HL-60 (cell line): ENCODE measurements at regions not wholly inside any gene's neighbourhood (a gene's known extent, or its start where the extent isn't known, plus 50 kb on each side); places are given as distances from the start of the nearest gene placed in this dataset.
"Not testable (repeated sequence)": the region's sequence is repeated elsewhere in the genome, so short reads cannot be mapped to it uniquely, and the experiment has no call there.

Experiments used
- DNase-seq, 2 experiments: peaks; one replicate each; pipeline ENCODE4 v3.0.0-alpha.2; 2010 to 2020; ENCODE audit warnings: low read depth in 1 of 2, low spot score in 1 of 2
- H3K27ac ChIP-seq: fragments of 250-450 bp; sonication (Bioruptor Pico); replicated peaks from 2 replicates; pipeline ENCODE4 v1.5.1; 2020; ENCODE audit warnings: mild to moderate bottlenecking, moderate library complexity
- H3K27me3 ChIP-seq: fragments of 250-450 bp; sonication (Bioruptor Pico); 2 replicates; pipeline ENCODE4 v1.5.1; 2021; ENCODE audit warnings: mild to moderate bottlenecking, moderate library complexity; ENCODE audit not compliant: insufficient read depth, poor library complexity, severe bottlenecking
- H3K4me3 ChIP-seq: replicated peaks from 2 replicates; pipeline ENCODE4 v1.5.1; 2011; ENCODE audit warnings: mild to moderate bottlenecking, control low read depth, low read length; ENCODE audit not compliant: insufficient read depth
- CTCF ChIP-seq: IDR thresholded peaks from one replicate; pipeline ENCODE4 v1.5.1; 2011; ENCODE audit warnings: low read length, control low read depth, inconsistent platforms; ENCODE audit not compliant: insufficient read depth
- GABPA ChIP-seq: IDR thresholded peaks from 2 replicates; pipeline ENCODE4 v1.6.1; 2012; ENCODE audit warnings: low read depth
- POLR2AphosphoS5 ChIP-seq: IDR thresholded peaks from 2 replicates; pipeline ENCODE4 v1.6.1; 2012; ENCODE audit warnings: low read depth
- REST ChIP-seq: IDR thresholded peaks from 2 replicates; pipeline ENCODE4 v1.6.1; 2012; ENCODE audit warnings: low read depth; ENCODE audit not compliant: insufficient replicate concordance
- SPI1 ChIP-seq: IDR thresholded peaks from 2 replicates; pipeline ENCODE4 v1.6.1; 2012; ENCODE audit warnings: low read depth, mild to moderate bottlenecking, borderline replicate concordance

- Histone ChIP-seq H3K27me3 (no peaks in the 10 kb centered on the region), H3K4me3 (no peak overlapping the region)
These were observed 80.9 kb downstream of the LARP7 start for GRCh38 chr4:112717856-112718255.

GRCh38 chr4:112721627-112722026 lies 84.7 kb downstream of the LARP7 start:
- no peak for DNase-seq
- TF ChIP-seq REST (no peak), SPI1 (no peak), GABPA (no peak), POLR2AphosphoS5 (no peak), CTCF (no peak)

More at GRCh38 chr4:112717856-112718255, 80.9 kb downstream of the LARP7 start:
- H3K27ac ChIP-seq, result no peak overlapping the region
- TF ChIP-seq POLR2AphosphoS5, result no peak
- TF ChIP-seq SPI1, result no peak
- no peak for TF ChIP-seq CTCF
- no peak for TF ChIP-seq GABPA
- no peak for TF ChIP-seq REST
- DNase-seq, result no peak

GRCh38 chr4:112726041-112726440 lies 89.1 kb downstream of the LARP7 start:
- Histone ChIP-seq H3K4me3 (no peak overlapping the region), H3K27me3 (no peaks in the 10 kb centered on the region), H3K27ac (no peak overlapping the region)
- TF ChIP-seq CTCF, result no peak
- TF ChIP-seq POLR2AphosphoS5, result no peak
- peak in 1 of 2 experiments; percentile 3 for DNase-seq

More at GRCh38 chr4:112721627-112722026, 84.7 kb downstream of the LARP7 start:
- H3K27me3 ChIP-seq, result no peaks in the 10 kb centered on the region
- H3K27ac ChIP-seq, result no peak overlapping the region
- no peak overlapping the region for H3K4me3 ChIP-seq

GRCh38 chr4:112727728-112728127 lies 90.8 kb downstream of the LARP7 start:
- DNase-seq, H3K27me3 ChIP-seq, H3K27ac ChIP-seq, H3K4me3 ChIP-seq: not testable (repeated sequence)
